NCI-H146 (cell line): ENCODE measurements at regions not wholly inside any gene's neighbourhood (a gene's known extent, or its start where the extent isn't known, plus 50 kb on each side); places are given as distances from the start of the nearest gene placed in this dataset.
A peak's percentile ranks its signal among the peaks of the same experiment; 100 is the strongest.

Experiments used
- DNase-seq: peaks from one replicate; lab custom pipeline; 2025; lab: John Stamatoyannopoulos, UW

DNA sequence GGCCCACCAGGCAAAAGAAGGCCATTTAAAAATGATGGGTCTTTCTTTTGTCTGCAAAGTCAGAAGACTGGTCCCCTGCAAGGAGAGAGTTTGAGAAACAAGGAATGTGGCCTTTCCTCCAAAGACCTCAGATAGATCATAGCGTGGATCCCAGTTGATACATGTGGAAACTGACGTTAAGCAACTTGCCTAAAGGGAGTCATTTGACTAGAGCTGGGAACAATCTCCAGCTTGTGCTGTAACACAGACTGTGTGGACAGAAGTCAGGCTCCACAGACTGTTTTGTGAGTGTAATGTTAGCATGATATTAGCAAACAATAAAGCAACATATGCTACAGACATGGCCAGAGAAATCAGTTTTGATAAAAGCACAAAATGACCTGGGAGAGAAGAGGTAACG, 140.4 kb upstream of the CITED2 start:
- DNase-seq: no peak

DNA sequence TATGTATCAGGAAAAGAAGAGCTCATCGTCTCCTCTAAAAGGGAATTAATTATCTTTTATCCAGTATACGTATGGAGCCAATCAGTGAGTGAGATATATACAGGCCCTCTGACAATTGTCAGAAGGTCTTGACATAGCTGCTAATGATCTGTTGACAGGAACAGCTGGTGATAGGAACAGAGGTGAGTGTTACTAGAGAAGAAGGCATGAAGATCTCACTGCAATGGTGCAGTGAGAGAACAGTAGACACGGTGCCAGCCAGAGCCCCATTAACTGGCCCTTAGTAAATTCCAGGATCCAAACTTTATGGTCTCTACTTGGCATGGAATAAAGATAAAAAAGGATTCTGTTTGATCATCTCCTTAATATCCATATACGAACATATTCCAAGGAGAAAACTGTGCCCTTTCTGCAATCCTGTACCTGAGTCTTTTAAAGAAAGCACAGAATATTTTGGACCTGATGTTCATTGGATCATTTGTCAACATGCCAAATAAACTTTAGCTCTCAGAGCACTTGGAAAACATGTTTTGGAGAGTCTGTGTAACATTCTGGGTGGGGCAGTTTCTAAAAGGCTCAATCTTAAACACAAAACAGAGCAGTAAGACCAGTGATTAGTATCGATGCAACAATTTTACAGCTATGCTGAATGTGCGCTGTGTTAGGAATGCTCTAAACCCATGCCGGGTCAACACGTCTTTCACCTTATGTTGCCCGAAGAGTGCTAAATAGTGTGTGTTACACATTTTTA, 135.8 kb upstream of the CITED2 start:
- peak; percentile 19 for DNase-seq

DNA sequence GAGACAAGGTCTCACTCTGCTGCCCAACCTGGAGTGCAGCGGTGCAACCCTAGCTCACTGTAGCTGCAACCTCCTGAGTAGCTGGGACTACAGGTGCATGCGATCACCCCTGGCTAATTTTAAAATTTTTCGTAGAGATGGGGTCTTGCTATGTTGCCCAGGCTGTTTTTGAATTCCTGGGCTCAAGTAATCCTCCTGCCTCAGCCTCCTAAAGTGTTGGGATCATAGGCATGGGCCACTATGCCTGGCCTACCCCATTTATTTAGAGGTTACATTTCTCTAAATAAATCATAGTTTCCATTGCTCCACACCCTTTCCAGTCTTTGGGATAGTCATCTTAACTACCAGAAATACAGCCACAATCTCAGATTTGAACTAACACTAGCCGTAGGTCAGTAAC, 134.7 kb upstream of the CITED2 start:
- DNase-seq: no peak

DNA sequence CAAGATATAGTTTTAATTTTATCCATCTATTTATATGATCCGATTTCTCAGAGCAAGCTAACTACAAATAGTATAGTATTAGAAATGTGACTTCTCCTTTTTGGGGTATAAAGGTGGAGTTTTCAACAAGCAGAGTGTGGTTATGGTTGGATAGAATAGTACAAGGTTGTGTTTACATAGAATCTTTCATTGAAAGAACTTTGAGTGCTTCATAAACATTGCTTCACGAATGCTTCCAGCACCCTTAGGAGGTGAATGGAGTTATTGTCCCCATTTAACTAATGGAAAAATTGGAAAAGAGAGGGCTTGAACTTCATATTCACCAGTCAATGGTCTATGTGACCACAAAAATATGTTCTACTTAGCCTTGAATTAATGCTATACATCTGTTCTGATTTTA, 134.1 kb upstream of the CITED2 start:
- no peak for DNase-seq

DNA sequence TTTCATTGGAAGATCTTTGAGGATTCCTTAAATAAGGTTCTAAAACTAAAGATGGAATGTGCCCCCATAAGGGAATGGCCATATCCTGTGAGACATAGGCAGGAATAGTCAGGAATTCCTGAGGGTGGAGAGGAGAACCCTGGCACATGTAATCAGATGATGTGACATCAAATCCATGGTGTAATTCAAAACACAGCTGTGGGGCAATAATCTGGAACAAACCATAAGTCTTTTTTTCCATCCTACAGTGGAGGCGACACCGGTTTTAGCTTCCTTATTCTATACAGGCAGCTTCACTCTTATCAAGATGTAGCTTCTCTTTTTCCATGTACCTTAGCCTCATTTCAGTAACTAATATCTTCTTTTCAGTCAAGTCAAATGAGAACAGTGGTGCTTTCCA, 133.6 kb upstream of the CITED2 start:
- no peak for DNase-seq

DNA sequence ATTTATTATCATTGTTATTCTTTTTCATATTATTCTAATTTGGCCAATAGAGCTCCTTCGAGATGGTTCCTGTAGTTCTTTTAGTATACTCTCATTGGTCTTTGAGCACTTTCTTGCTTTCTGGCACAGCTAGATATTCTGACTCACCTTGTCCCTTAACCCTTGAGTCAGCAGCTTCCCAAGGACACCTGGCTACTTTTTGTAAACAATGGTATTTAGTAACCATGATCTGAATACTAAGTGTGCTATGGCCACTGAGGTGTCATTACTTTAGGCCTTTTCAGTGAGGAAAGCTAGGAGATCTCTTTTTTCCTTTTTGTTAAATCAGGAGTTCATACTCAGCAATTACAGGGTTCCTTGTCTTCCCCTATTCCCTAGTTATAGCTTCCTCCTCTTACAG, 126.5 kb upstream of the CITED2 start:
- no peak for DNase-seq

DNA sequence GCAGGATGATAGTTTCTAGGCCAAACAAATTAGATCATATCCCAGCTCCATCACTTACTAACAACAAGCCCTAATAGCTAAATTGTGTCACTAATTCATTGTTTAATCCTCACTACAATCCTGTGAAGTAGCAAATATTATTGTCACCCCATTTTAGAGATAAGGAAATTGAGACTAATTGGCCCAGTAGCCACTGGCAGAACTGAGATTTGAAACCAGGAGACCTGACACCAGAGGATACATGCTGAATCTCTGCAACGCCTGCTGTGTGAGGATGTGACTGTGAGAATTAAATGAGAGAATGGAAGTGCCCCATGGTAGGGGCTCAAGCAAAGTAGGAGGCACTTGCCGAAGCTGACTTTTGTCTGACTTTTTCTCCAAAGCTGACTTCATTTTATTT, 124.3 kb upstream of the CITED2 start:
- DNase-seq: no peak

DNA sequence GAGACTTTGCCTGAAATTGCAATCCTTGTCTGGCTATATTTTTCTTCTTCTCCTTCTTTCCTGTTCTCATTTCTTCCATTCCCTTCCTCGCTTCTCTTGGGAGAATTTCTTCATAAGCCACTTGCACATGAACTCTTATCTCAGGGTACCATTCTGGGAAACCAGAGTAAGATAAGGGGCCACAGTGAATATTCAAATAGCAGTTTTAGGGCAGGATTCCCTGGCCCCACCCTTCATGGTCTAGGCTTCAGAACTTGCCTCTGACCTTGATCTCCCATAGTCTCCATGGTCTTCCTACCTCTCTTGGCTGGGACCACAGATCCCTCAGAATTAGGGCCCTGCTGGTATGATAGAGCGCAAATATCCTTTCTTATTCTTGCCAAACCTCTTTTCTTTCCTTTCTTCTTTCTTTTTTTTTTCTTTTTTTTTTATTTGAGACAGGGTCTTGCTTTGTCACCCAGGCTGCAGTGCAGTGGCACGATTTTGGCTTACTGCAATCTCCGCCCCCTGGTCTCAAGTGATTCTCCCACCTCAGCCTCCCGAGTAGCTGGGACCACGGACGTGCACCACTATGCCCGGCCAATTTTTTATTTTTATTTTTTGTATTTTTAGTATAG, 123.0 kb upstream of the CITED2 start:
- DNase-seq: no peak

DNA sequence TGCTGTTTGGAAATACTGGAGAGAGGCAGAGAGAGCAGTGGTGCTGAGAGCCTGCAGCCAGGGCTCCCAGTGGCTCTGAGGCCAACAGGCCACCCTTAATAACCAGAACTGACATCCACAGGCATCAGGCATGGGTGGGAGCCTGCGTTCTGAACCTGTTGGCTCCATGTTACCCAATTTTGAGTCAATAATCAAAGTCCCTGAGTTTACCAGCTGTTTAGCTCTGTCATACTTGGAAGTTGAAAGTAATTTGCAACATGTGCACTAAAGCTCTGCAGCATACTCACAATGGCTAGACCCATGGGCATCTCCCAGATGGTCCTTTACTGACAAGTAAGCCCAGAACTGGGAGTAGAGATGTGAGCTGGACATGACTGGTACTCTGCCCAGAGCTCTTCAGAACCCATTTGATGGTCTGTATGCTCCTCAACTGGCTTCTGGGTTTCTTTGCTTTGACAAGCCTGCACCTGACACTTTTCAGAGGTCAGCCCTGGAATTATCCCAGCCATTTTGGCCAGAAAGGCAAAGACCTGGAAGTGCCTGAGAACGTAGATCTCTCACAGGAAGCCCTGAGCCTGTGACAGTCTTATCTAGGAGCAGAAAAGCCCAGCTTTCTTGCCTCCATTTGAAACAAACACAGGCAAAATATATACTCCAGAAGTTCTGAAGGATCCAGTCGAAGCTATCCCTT, 122.4 kb upstream of the CITED2 start:
- DNase-seq: no peak

DNA sequence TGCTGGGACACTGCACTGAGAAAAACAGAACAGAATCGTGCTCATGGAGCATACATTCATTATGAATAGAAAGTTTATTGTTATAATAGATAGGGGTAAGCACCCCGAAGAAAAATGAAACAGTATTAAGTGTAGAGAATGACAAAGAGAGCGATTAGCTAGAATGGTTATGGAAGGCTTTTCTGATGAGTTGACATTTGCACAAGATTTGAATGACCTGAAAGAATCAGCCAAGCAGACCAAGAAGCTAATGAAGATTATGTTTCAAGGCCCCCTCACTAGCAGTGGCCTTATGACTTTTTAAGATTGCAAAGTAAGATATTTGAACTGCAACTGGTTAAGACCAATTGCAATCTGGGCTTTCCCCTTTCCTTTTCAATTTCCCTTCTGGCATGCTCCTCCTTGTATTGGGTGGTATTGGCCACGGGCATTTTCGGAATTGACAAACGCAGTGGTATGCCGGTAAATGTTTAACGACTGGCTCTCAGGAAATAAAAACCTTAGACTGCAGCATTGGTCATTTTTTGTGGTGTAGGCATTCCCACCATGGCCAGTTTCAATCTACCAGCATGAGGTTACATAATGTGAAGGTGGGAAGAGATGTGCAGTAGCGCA, 120.0 kb upstream of the CITED2 start:
- no peak for DNase-seq

DNA sequence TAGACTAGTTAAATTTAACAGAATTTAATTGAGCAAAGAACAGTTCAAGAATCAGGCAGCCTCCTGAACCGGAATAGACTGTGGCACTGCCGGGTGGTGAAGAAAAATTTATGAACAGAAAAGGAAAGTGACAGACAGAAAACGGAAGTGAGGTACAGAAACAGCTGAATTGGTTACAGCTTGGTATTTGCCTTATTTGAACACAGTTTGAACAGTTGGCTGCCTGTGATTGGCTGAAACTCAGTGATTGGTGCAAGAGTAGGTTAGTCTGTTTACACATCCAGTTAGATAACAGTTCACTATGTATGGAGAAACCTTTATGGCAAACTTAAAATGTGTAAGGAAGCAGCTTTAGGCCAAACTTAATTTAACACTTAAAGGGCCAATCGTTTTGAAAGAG, 116.0 kb upstream of the CITED2 start:
- no peak for DNase-seq

DNA sequence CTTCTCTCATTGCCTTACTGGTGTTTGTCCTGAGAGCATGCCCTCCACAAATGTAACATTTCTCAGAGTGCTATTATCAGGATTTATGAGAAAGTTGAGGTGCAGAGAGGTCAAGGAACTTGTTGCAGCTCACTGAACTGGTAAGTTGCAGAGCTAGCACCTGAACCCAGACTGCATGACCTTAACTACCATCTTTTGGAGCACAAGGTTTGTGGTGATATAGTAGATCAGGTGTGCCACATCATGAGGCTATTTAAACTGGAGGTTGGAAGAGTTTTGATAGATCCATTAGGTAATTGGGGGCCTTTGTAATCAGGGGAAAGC, 112.0 kb upstream of the CITED2 start:
- no peak for DNase-seq

DNA sequence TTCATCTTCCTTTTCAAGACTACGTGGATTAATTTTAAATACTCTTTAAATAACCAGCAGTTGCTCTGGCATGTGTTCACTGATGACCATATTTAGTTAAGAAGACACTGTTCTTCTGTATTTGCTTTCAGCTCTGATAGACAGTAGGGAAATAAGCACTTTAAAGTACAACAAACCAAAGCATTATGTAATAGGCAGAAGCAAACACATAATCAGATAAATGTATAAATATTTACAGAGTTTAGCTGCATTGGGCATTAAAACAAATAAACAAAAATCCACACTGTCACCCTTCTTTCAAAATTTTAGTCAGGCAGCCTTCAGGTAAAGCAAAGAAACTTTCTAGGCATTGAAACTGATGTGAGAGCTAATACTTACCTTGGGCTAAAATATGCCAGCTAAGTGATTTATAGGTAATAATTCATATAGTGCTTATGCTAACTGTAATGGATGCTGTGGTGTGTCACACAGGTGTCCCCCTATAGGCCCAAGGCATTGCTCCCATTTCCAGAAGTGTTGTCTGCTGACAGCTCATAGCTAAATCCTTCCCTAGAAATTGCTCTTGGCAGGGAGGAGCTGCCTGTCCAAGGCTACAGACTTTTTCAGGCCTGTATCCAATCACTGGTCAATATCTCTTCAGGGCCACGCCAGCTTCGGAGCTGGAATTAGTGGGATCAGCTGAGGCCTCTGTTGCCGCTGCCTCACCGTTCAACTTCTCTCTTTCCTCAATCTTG, 111.5 kb upstream of the CITED2 start:
- no peak for DNase-seq

DNA sequence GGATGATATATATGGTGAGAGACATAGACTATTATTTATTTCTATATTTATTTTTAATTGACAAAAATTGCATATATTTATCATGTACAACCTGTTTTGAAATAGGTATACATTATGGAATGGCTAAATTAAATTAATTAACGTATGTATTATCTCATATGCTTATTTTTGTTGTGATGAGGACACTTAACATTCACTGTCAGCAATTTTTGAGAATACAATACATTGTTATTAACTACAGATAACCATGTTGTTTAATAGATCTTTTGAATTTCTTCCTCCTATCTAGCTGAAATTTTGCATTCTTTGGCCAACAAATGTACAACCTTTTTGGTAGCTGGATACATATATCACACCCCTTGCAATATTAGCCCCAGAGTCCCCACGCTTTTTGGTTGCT, 110.7 kb upstream of the CITED2 start:
- DNase-seq: no peak

DNA sequence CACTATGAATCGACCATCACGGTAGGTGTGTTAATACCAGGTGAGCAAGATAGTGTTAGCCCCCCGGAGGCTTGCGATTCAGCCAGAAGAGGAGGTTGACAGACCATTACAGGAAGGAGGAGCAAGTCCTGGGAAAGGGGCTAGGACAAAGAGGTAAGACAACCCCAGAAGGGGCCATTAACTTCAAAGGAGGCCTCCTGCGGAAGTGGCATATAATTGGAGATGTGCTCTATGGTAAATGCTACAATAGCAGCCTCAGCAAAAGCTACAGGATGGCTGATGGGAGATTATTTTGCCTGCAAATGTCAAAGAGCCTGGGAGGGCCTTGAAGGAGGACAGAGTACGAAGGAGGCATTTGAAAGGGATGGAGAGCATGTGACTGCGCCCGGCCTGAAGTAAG, 108.6 kb upstream of the CITED2 start:
- no peak for DNase-seq

DNA sequence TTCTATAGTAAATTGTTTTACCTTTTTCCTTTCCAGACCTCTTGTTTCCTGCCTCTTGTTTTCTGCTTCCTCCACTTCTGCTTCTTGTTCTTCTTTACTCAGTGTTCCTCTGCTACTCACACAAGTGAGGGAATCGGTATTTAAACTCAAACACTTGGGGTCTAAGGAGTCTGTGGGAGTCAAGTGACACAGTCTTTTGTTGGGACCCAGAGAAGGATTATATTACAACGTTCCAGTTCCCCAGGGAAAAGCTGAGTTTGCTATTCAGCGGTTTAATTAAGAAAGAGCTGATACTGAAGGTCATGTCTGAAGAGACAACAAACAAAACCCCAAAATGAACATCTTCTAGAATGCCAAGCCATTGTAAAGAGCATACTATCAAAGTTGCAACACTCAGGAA, 107.8 kb upstream of the CITED2 start:
- no peak for DNase-seq

DNA sequence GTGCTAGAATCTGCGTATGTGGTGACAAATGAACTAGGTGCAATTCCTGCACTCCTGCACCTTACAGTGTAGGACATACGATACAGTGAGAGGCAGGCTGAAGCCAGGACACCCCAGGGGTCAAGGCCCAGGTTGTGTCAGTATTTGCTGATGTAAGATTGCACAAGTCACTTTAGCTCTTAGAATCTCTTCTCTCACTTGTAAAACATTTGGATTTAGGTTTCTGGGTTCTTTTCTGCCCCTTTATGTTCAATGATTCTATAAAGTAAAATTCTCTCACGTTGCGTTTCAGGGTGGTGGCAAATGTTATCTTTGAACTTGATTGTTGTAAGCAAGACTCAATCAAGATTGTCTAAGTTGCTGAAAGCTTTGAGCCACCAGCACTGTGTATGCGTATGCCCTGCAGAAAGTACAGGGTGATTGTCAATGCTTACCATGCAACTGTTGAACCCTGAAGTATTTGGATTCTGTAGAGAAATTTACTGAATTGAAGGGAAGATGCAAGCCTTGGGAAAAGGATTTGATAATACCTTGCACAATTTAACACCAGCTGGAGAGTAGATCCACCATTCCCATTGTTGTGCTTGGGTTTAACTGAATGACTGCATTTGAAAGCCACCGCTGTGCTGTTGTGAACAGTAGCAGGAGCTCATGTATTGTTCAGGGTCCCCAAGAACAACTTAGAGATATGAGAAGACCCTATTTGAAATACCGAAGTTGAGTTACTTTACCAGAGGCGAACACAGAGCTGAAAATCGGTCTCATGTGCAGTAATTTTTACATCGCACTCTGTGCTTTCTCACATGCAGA, 106.1 kb upstream of the CITED2 start:
- no peak for DNase-seq

DNA sequence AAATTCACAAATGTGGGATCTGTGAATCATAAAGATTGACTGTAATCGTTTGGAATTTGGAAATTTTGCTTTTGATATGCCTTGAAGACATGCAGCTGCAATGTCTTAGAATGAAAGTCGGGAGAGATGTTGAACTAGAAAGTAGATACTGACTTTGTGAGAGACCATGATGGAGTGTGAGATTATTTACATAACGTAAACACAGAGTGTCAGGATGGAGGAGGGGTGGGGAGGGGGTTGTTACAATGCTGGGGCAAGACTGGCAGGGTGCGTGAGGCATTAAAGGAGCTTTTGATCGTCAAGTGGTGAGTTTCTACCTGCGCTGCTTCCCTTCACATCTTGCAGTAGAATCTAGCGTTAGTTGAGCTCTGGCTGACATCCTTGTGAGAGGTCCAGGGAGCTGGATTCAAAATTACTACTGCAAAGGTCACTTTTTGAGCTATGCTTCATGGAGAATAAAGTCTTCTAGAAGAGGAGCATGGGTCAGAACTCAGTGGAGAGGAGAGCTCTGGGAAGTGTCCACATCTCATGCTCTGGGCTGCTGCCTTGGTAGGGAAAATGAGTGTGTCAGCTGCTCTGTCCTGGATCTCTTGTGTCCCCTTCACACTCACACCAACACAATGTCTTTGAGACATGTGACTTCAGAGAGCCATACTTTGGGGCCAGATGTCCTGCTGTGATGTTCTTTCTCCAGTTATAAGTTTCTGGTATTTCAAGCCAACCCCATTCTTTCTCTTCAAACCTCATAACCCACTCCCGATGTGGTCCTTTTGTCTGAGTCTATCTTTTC, 105.2 kb upstream of the CITED2 start:
- no peak for DNase-seq

DNA sequence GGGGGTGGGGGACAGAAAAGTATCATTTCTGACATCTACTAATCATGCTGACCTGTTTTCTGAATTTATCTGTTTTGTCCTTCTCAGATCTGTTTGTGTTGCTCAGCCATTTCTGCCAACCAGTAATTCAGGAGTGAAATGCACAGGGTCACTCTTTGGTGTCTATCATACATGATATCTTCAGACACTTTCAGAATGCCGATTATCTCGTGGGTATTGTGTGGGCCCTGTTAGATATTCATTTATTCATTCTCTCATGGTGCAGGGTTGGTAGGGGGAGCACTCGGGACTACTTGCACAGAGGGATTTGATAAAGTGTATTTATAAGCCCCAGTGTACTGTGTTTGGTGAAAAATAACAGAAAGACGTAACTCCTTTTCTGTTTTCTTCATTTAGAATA, 101.2 kb upstream of the CITED2 start:
- no peak for DNase-seq

DNA sequence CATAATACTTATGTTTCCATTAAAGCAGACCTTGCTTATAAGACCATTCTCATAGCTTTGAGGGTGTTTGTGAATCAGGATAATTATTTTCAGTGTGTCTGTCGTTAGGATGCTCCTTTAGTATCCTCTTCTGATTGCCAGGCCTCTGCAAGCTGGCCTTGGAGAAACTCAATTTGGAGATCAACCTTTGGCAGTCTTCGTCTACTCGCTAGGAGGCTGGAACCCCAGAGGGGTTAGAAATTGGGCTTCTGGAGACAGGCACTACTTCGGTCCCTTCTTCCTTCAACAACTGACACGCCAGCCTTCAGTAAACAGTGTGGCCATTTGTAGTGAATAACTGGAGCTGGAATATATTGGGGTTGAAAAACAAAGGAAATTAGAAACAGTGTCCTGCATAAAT, 100.8 kb upstream of the CITED2 start:
- no peak for DNase-seq
